8988T (cell line): ENCODE measurements at regions not wholly inside any gene's neighbourhood (a gene's known extent, or its start where the extent isn't known, plus 50 kb on each side); places are given as distances from the start of the nearest gene placed in this dataset.
"Not testable (repeated sequence)": the region's sequence is repeated elsewhere in the genome, so short reads cannot be mapped to it uniquely, and the experiment has no call there.

Experiments used
- DNase-seq: peaks from one replicate; pipeline ENCODE4 v3.0.0; 2011

DNA sequence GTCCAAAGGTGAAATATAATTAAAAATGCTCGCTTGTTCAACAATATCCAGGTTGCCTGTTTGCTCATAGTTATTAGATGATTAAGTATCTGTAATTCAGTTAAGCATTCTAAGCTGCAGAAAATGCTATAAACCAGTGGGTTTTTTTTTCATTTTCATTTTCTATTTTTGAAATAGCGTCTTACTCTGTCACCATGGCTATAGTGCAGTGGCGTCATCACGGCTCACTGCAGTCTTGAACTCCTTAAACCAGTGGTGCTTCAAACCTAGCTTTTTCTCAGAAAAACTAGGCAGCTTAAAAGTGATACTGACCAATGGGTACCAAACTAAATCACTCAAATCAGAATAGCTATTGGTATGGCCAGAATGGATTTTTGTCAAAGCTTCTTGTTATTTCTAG is 925.2 kb downstream of the TSN start:
- no peak for DNase-seq

DNA sequence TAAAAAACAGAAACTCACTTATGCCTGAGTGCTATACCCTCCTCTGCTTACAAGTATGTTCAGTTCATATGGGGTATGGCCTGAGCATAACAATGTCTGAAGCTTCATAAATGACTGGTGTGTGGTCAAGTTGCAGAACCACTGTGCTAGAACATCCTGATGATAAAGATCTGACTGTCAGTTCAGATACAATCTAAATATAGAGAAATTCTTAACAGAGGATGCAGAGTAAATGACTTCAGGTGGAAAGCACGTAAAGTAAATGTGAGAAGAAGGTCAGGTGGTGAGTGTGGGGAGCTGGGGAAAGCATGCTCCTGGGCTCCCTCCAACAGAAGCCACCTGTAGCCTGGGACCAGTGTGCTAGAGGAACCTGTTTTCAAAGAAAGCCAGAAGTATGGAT is 926.2 kb downstream of the TSN start:
- DNase-seq: no peak

DNA sequence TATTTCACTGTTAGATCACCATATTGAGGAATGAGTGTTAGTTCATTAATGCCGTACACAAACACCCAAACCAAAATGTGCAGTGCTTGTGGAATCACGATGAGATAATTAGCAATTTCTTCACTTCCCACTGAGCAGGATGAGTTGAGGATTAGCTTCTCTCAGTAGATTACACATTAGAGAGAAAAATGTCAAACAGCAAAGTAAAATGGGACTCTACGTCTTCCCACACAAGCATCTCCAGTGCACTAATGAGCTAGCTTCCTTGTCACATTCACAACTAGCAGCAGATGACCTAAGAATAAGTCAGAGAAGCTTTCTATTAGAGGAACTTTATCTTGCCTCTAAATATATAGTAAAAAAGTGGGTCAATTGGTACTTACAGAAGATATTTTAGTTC is 926.9 kb downstream of the TSN start:
- no peak for DNase-seq

DNA sequence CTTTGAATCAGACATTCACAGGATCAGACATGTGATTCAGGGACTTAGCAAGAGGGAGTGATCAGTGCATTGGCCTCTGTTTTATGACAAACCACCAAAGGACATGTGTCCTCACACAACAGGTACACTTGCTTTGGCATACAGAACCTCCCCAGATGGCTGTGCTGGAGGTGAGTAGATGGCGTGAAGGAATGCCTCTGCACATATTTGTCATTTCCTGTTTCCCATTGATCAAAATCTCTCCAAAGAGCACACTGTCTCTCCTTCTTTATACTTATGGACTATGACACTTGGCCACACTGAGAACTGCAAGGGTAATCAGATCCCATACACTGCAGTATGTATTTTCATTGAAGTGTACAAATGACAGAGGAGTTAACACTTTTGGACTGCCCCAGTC is 927.6 kb downstream of the TSN start:
- no peak for DNase-seq

DNA sequence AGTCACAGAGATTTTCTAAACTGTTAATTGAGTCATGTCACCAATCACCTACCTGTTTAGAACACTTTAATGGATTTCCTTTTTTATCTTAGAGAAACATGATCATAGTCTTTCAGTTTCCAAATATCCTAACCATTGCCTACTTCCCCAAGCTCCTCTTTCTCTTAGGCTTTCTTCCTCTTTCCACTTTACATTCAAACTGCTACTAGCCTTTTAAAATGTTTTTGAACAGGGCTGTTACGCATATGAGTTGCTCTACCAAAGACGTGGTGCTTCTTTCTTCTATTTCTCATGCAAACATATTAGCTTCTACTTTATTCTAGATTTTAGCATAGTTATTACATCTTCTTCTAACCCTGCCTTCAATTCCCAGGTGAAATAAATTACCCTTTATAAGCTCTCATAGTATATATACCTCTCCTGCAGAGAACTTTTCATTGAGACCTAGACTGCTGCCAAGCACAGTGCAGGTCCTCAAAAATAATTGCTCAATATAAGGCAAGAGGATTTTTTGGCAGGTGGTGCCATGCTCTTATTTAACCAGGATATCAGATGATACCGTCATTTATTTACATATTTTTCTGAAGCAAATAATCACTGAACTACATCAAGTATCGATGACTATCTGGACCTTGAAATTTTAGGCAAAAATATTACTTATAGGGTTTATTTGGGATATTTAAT is 937.1 kb downstream of the TSN start:
- no peak for DNase-seq

DNA sequence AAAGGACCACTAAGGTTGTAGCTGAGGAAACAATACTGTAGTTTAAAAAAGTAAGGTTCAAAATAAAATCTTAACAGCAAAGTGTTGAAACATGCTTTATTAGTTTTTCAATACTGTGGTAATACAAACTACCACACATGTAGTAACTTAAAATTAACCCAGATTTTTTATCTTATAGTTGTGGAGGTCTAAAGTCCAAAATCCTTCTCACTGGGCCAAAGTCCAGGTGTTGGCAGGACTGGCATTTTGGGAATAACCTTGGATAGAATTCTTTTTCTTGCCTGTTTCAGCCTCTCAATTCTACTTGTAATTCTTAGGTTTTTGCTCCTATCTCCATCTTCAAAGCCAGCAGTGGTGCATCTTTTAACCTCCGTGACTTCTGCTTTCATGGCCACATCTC is 942.0 kb downstream of the TSN start:
- no peak for DNase-seq

DNA sequence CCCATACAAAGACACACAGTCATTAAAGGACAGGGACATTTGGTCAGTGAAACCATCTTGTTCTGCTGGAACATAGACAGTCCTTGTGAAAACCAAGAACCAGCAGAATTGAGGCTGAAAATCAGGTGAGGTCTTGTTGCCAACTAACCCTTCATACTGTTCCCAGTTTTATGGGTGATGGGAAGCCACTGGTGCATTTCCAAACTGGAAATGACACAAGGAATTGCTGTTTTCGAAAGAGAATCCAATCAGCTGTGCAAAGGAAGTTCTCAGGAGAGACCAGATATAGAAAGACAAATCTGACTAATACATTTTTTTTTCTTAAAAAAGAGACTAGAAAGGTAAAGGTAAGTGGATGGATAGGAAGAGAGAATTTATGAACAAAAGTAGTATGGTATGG is 948.2 kb downstream of the TSN start:
- no peak for DNase-seq

DNA sequence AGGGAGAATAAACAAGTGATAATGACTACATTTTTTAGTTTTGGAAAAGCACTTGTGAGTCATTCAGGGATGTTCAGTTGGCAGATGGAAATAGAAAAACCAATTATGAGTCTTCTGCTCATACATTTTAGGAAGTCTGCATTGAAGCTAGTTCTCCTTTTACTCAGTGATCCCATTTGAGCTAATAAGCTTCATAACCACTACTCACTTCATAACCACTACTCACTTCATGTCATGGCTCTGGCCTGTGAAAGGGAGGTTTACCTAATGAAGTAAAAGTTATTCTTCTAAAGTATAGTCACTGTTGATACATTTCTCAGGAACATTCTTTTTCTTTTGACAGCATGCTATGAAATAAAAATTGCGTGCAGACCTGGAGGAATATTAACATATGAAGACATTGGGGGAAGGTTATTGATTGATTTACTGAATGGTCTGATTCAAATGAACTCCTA is 948.7 kb downstream of the TSN start:
- DNase-seq: no peak

DNA sequence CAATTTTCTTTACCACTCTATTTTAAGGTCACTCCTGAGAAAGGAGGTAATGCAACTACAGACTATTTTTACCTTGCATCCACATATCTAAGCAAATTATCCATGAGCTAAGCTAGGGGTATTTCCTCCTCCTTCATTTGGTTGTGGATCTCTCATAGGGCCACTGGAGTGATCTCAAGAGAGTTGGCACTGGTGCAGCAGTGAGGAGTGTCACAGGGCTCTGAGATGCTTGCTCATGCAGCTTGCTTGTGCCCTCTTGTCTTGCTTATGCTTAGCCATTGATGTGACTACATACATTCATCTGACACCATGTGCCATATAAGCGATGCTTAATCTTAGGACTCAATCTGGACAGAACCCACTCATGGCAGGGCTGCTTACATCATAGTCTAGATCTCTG is 950.3 kb downstream of the TSN start:
- no peak for DNase-seq

DNA sequence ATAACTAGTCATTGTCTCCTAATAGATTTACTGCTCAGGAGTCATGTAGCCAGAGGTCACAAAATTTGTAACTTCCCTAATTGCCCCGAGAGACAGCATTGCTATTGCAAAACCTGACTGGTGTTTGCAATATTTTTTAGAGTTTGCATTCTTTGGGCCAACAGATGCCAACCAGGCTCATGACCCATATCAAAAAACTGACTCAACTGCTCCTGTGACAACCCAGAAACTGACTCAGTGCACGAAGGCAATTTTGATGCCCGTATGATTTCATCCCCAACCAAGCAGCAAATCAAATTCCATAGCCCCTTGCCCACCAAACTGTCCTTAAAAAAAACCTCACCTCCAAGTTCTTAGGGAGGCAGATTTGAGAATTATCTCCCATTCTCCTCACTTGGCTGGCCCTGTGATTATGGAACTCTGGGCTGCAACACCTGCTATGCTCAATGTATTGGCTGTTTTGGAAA is 951.3 kb downstream of the TSN start:
- DNase-seq: no peak

DNA sequence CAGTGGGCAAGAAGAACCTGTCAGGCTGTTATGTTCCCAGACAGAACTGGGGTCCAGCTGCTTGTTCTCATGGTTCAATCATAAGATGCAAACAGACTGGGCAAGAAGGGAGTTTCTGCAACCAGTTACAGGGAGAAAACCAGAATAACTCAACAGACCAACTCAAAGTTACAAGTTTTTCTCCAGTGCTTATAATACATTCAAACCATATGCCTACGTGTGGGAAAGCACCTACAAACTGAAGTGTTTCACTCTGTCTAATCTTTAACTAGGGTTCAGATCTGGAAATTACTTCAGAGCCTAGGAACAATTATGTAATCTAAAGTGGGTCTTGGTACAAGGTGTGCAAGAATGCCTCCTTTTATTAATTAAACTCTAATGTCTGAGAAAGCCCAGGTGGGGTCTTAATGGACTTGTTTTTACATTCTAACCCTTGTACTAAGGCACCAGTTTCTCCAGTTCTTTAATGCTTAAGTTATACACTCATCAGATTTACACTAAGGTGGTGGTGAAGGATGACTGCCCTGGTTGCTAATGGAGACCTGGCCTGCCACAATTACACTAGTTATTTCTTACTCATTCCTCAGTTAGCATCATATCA is 951.9 kb downstream of the TSN start:
- no peak for DNase-seq

DNA sequence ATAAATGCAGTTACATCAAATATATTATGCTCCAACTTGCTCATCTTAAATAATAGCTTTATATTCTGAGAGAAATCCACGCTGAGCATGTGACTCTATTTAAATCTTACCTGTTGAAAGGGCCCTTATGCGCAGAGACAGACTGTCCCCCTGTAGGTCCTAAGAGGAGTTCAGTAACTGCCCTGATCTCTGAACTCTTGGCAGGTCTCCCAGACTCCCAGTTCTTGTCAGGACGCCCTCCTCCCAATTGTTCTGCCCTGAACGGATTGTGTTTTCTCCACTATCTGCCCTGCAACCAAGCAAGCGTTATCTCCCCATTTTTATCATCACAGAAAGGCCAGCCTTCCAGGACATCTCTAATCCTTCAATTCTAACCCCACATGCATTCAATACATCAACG is 954.6 kb downstream of the TSN start:
- DNase-seq: no peak

DNA sequence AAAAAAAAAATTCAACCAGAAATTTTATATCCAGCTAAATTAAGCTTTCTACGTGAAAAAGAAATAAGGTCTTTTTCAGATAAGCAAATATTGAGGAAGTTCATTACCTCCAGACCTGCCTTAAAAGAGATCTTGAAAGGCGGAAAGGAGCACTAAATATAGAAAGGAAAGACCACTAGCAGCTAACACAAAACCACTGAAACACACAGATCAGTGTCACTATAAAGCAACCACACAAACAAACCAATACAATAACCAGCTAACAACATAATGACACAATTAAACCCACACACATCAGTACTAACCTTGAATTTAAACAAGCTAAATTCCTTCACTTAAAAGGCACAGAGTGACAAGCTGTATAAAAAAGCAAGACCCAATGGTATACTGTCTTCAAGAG is 958.3 kb downstream of the TSN start:
- no peak for DNase-seq

DNA sequence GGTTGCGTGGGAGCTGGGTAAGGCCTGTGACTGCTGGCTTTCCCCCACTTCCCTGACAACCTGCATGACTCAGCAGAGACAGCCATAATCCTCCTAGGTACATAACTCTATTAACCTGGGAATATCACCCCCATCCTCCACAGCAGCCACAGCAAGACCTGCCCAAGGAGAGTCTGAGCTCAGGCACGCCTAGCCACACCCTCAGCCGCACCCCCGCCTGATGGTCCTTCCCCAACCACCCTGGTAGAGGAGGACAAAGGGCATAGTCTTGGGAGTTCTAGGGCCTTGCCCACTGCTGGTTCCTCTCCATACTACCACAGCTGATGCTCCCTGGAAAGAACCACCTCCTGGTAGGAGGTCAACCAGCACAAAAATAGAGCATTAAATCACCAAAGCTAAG is 965.4 kb downstream of the TSN start:
- DNase-seq: not testable (repeated sequence)

DNA sequence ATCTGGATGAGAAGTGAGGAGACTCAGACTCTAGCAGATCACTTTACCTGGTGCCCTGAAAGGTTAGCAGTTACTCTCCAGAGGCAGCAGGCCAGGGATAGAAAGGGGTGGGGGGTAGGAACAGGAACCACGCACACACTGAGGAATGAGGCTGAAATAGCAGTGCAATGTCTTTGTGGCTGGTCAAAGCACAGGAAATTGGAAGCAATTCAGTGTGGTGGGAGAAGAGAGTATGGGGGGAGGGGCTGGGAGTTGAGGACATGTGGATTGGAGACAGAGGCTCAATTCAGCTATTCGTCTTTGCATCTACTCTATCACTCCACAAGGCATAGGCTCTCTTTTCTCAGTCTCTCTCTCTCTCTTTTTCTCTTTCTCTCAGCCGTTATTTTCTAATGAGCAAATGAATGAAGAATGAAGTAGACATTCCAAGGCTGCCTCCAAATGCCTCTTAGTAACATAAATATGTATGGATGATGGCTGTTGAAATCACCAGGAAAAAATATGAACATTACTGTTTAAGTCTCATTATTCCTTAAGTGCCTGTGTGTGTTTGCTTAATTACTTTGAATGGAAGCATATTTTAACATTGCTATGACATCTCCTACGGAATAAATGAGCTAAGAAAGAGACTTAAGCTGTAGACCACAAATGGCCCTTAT is 979.4 kb downstream of the TSN start:
- DNase-seq: no peak

DNA sequence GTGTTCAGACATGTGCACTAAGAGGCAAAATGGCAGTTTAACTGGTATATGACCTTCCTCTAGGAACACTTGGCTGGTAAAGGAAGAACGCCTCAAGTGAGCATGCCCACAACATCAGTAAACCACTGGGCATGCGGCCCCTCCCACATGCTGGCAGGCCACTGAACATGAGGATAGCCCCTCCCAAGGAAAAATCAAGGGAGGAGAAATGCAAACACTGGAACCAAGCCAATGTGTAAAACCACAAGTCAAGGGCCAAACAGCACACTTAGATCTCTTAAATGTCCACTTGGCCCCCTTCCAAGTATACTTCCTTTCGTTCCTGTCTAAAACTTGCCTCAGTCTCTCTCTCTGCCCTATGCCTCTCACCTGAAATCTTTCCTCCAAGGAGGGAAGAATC is 980.8 kb downstream of the TSN start:
- no peak for DNase-seq

DNA sequence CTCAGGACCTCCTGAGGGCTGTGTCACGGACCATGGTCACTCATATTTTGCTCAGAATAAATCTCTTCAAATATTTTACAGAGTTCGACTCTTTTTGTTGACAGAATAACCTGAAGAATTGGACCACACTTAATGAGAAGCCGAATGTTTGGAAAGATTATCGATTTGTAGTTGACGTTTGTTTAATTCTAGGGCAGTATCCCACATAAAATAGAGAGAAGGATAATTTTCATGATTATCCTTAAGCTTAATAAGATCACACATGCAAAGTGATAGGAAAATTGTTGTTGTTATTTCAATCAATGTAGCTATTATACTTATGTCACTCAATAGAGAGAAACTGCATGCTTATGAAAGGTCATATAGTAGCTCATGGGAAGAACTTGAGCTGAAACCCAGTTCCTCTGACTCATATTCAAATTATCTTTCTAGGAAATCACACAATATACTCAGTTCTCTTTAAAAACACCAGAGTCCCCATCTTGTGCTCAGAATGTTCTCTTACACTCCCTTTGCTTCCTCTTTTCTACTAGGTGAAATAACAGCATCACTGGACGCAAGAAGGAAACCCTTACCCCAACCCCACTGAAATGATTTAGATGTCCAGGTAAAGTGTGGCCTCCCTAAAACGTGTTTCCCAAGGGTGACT is 982.1 kb downstream of the TSN start:
- DNase-seq: no peak

DNA sequence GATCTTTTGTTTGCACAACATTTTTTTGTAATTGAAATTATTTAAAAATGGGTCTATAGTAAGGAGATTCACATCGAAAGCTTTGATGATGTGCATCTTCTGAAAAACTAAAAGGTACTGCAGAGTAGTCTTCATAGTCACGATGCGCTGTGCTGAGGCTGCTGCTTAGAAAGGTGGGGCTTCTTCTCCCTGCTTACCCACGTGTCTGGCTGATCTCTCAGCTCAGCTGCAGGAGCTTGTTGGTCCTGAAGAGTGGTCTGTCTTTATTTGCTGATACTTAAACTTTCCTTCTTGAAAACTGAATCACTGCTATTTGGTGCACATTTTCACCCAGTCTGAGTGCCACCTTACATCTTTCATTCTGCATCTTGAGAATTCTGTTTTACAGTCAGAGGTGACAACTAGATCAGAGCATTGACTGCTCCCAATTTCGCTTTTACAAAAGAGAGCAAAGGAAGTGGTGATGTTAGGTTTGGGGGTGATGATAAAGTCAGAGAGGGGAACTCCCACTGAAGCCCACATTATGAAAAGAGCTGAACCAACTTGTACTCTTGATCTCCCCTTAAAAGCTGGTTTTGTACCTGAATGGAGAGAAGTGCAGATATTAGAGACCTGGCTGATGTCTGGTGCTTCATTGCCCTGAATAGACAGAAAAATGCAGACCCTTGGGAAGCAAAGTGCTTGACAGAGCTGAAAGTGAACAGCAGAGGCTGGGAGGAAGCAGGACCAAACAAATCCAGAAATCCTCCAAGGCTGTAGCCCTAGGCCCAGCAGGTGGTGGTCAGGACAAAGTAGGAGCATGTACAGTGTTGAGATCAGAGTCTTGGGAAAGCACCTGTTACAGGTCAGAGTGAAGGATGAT is 984.5 kb downstream of the TSN start:
- DNase-seq: no peak

DNA sequence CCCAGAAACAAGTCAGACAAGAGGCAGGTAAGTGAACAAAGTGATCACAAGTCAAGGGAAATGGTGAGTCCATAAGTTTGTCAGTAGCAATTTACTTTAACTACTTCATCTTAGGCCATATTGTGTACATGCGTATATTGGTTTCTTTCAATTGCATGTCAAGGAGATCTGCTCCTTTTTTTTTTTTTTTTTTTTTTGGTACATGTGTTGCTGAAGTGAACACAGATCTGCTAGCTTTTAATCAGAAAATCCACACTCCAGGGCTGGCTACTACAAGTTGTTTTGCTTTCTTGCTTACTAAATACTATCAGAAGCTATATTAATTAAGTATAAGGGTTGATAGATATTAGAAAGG is 985.1 kb downstream of the TSN start:
- DNase-seq: no peak

DNA sequence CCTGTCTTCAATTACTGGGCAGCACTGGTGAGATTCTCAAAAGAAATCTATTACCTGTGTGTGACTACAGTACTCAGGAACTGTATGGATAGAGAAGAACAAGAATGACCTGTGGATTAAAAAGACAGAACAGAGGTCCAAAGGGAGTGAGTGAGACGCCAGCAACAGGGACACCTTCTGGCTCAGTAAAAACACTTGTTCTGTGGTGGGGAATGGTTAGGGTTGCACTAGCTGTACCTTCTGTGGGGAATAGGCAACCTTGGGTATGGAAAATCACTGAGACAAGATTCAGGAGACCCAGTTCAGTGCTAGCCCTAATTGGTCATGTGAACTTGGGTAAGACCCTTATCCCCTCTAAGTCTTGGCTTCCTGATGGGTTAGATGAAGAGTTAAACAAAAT is 986.0 kb downstream of the TSN start:
- no peak for DNase-seq

DNA sequence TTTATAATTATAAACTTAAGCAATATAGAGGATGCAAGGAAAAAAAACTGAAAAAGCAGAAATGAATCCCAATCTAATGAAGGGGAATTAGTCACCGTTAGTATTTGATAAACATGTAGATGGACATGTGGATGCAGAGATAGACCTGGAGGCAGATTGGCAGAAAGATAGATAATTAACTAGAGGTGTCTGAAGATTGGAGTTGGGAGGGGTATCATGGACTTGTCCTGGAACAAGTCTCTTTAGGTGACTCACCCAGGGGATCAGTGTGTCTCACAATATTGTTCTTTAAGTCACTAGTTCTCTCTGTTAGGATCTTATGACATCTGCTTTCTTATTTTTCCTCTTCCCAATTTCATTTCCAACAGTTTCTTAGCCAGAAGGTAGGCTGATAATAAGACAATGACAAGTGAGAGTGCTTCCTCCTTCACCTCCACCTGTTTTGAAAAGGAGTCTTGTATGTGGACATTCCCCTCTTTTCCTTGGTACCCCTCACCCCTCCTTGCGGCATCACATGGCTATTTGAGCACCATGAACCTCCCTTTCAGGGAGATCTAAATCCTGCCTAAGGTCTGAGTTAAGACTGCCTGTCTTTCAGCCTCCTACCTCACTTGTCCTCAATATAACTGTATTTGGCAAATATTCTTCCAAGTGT is 987.7 kb downstream of the TSN start:
- no peak for DNase-seq

DNA sequence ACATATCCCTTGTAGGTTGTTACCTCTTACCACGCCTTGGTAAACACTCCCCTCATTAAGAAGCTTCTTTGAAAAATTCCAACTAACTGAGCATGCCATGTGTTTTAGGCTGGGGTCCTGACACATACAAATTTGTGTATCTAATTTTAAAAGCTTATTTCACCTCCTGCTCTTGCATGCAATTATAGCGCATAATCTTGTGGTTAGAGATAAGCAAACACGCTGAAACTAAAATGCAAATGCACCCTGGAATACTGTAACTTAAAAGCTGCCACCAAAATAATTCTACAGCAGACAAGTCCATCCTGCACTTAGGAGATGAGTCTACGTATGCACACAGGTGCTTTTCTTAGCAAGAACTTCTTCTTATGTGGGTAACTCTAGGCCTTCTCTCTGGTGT is 990.2 kb downstream of the TSN start:
- no peak for DNase-seq

DNA sequence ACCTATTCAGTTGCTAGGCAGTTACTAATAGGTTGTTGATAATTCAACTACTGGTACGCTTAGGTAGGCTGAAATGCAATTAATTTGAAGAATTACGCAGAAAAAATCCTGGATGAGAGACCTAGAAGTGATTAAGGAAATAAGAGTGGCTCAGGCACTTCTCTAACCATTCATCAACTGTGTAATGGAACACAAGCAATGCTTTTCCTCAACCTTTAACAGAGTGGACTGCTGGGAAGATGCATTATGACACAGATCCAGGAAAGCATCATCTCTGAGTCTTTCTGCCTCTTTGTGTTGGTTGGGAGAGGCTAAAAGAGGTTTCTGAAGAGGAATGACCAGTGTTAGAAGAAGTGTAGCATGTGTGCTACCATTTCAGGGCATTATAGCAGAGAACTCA is 992.2 kb downstream of the TSN start:
- DNase-seq: no peak
